ENCODE measurements at regions not wholly inside any gene's neighbourhood (a gene's known extent, or its start where the extent isn't known, plus 50 kb on each side); places are given as distances from the start of the nearest gene placed in this dataset.

DNA sequence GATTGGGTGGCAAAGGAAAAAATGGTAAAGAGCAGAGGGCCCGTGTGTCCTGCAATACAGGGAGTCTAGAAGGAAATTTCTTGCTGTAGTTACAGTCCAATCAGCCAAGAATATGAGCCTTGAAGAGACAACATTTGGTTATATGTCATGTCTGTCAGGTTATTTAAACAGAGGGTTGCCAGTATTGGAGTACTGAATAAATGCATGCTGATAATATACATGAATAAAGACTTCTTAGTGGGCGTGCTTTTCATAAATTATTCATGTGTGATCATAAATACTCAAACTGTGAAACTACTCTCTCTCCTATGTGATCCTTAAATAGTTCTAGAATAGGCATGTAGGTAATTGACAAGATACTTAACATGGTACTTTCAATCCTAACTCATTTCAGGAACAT lies 249.0 kb downstream of the CRPPA start:
- no peak for DNase-seq (ENCODE audit: low read depth in 4 of 4, low spot score in 1 of 4)

DNA sequence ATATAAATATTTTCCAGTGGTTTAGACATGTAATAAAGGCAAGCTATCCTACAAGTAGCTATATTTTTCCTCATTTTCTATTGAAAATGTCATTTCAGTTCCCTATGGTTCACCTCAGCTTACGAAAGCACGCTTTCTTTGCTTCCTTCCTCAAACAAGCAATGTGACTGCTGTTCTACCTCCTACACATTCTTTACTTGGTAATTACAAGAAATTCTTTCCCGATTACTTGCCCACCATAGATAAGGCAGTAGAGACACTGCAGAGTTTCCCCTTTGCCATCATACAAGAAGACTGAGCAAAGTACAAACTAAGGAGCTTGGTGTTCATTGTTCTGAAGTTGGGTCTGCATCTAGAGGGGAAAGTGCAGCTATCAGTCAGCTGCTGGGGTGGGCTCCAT lies 249.4 kb downstream of the CRPPA start:
- DNase-seq (ENCODE audit: low read depth in 4 of 4, low spot score in 1 of 4) = no peak

DNA sequence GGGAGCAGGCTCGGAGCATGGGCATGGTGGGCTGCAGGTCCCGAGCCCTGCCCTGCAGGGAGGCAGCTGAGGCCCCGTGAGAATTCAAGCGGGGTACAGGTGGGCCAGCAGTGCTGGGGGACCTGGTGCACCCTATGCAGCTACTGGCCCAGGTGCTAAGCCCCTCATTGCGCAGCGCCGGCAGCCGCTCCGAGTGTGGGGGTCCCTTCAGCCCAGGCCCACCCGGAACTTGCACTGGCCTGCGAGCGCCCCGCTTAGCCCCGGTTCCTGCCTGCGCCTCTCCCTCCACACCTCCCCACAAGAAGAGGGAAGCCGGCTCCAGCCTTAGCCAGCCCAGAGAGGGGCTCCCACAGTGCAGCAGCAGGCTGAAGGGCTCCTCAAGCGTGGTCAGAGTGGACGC lies 250.7 kb downstream of the CRPPA start:
- DNase-seq (ENCODE audit: low read depth in 4 of 4, low spot score in 1 of 4) = no peak

DNA sequence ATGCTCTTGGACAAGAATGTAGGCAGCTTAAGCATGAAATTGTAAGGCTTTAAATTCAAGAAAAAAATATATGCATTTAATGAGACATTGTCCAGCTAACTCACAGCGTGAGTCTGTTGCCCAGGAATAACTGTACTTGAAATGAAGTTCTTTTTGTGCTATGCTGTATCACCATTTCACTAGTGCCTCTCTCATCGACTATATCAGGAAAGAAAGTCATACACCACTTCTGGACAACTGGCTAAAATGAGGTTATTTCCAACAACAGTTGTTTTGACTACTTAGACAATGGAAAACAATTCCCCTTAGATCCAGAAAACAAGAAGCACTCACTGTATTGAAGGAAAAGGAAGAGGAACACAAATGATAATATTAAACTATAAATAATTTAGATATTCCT lies 251.8 kb downstream of the CRPPA start:
- no peak for DNase-seq (ENCODE audit: low read depth in 4 of 4, low spot score in 1 of 4)

DNA sequence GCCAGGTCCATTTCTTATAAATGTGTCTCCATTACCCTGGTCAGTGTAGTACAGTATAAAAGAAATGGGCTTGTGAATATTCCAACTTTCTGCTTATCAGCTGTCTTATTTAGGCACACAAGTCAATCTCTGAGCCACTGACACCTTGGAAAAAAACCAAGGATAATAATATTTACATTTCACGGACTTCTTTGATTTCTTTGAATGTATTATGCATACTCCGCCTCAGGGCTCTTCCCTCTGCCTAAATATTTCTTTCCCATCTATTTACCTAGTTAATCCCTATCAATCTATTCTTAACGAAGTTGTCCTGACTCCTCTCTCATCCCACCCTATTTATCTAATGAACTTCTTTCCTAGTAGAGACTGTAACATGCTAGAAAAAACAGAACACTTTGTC lies 253.8 kb downstream of the CRPPA start:
- DNase-seq (ENCODE audit: low read depth in 4 of 4, low spot score in 1 of 4) = no peak

DNA sequence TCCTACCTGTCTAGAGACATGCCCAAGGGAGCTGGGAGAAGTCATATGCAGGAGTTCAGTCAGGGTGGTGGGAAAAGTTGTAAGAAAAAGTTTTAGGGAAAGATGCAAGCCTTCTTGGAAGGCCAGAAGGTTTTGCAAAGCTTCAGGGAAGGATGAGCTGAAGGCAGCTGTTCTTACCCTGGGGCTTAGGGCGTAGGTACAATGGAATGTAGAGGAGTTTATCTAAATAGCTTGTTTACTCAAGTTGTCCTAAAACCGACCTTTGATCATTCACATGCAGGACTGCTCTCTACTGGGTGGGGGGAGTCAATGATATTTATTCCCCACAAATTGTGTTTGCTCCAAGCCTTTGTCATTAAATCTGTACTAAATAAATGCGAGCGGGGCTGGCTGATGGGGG lies 277.0 kb downstream of the CRPPA start:
- no peak for DNase-seq (ENCODE audit: low read depth in 4 of 4, low spot score in 1 of 4)

DNA sequence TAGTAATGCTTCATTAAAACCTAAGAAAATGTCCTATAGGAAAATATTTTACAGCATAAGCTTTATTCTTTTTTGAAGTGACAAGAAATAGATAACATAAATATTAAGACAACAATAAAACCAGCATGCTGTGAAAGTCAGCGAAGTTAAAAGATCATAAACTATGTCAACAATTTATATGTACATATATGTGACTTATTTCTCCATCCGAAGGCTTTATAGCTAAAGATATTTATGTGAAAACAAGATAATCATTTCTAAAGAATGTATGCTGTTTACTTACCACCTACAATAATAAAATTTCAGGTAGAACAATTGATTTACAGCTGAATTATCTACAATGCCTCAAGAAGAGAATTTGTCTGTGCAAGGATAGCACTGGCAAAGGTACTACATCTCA lies 283.4 kb downstream of the CRPPA start:
- DNase-seq (ENCODE audit: low read depth in 4 of 4, low spot score in 1 of 4) = no peak

DNA sequence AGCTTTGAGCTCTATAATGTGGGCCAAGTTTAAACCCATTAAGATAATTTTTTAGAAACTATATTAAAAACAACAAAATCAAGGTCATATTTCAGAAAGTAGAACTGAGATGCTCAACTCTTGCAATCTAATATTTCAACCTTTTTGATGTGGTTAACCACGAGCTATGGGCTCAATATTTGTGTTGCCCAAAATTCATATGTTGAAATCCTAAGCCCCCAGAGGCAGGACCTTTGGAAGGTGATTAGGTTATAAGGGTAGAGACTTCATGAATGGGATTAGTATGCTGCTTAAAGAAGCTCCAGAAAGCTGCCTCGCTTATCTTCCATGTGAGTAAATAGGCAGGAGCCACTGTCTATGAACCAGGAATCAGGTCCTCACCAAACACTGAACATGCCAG lies 284.4 kb downstream of the CRPPA start:
- no peak for DNase-seq (ENCODE audit: low read depth in 4 of 4, low spot score in 1 of 4)

DNA sequence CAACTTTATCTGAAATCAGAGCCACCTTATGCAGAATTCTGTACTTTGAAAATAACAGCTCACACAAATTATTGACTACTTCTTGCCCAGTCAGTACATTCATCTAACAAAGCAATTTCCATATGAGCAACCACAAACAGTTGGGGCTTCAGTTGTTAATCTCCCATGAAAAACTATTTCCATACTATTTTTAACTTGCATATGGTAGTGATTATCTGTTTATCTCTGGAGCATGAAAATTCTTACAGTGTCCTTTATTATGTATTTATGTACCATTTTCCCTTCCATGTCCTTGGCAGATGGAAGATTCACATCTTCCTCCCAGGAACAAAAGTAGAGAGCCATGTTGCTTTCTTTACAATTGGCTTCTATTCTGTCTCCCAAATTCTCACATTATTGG lies 285.7 kb downstream of the CRPPA start:
- DNase-seq (ENCODE audit: low read depth in 4 of 4, low spot score in 1 of 4) = no peak

DNA sequence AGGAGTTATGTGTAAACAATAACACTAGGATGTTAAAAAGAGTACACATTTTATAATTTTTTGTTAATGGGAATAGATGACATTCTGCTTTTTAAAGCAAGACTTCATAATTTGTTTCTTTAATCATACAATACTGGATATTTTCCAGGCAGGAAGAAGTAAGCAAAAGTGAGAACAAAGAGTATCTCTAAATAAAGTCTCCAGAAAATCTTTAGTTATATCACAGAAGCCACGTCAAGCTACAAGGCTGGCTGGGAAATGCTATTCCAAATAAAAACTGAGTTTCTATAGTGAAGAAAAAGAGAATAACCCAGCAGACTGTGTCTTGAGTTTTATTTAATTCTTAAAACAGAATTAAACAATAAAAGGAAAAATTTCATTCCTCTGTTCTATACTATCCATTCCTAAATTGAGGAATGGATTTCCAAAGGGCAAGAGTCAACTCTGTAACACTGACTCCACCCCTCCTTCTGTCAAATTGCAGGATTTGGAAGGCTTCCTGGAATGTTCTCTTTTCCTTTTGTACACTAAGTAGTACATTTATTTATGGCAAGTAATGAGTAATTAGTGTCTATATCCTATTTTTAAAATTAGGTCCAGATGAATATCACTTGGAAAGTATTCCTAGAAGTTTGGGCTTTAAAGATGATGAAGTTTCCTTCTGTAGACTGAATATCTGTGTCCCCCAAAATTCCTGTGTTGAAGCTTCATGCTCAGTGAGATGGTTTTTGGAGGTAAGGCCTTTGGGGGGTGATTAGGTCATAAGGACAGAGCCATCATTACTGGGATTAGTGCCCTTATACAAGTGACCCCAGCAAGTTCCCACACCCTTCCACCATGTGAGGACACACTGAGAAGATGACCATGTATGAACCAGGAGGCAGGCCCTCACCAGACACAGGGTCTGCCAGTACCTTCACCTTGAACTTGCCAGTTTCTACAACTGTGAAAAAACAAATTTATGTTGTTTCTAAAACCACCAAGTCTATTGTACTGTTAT lies 290.9 kb downstream of the CRPPA start:
- no peak for DNase-seq (ENCODE audit: low read depth in 4 of 4, low spot score in 1 of 4)

DNA sequence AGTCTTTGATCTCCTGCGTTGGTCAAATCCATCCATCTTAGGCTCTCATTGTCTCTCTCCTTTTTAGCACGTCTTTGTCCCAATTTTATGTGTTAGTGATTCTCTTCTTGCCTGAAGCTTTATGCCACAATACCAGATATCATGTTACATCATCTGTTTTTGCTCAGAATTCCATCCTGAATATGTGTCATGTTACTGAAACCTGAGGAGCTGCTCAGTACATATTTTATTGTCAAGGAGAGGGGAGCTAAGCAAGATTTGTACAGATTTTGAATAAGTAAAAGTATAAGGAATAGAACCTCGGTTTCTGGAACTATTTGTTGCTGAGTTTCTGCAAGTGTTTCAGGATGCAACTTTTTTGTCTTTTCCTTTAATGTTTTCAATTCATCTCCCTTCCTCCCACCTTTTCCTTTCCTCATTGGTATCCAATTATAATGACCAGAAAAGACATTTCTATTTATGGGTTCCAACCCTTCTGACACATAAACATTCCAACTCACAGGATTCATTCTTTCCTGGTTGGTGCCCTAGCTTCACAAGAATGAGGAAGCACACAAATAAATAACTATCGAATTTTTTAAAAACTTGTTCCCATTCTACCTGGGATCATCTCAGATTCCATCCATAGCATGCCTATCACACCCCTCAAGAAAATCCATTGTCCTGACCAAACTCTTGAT lies 291.8 kb downstream of the CRPPA start:
- no peak for DNase-seq (ENCODE audit: low read depth in 4 of 4, low spot score in 1 of 4)

DNA sequence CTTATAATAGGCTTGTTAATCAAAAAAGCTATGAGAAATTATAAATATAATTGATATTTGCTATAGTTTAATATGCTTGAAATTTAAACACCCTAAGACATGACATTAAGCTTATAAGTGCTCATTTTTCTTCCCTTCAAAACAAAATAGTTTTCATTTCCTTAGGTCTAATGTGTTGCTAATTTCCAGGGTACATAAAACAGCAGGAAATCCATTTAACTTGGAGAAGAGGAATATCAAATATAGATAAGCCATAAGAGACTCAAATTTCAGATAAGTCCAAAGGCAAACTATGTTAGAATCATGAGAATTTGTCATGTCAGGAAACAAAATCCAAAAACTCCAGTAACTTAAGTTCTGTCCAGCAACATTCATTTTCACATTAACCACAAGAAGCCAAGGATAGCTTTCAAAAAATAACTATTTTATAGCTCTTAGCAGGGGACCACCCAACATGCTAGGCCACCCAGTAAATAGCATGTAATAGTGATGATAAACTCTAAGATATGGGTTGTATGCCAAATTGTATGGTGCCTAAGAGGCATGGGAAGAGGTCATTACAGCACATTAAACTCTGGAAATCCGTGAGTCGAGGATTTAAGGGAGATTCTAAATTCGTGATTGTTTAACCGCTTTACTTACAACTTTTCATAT lies 298.1 kb downstream of the CRPPA start:
- DNase-seq (ENCODE audit: low read depth in 4 of 4, low spot score in 1 of 4) = no peak

DNA sequence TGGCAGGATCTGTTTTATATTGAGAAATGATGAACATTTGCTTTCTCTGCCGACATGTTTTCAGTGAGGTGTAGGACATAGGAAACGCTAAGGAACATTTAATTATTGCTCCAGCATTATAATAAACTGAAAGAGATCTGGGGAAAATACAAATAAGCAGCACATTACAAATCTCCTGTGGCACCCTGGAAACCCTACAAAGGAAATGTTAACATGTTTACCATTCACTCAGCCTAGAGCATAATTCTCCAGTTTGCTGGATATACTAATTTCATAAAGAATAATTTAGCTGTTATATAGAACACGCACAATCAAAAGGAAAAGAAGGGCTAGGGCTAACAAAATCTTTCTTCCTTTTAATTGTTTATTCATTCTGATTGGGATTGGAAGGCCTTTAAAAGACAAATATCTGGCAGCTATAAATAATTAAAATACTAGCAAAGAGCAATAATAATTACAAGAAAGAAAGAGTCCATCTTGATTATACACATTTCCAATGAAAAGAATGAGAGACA lies 299.4 kb downstream of the CRPPA start:
- DNase-seq (ENCODE audit: low read depth in 4 of 4, low spot score in 1 of 4) = no peak

DNA sequence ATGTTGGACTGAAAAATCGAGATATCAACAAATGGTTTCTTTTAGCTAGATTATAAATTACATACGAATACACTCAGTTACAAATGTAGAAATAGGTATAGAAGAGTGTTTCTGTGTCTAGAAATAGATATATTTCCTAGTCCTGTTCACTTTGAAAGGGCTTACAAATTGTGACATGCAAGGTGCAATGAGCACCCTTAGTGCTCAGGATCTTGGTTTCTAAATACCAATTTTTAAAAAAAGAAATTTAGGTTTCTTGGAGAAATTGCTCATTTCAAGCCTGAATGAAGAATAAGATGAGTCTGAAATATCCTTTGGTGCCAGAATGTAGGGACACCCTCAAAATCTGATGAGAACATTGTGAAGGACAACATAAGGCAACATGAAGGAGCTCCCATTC lies 306.0 kb downstream of the CRPPA start:
- no peak for DNase-seq (ENCODE audit: low read depth in 4 of 4, low spot score in 1 of 4)

DNA sequence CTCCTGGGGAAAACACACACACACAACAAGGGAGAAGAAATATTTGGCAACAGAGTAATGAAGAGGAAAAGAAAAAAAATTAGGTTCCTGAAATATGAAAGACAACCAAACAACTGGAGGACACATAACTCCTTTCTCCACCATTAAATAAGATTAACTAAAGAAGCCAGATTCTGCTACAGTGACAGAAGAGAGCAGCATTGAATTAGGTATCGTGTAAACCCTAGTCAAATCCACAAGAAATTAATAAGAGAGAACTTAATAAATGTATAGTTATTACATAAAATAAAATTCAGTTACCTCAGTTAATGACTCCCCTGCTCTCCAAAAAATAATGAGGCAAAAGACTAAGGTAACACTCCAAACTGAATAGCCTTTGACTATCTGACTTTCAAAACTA lies 306.7 kb downstream of the CRPPA start:
- no peak for DNase-seq (ENCODE audit: low read depth in 4 of 4, low spot score in 1 of 4)

DNA sequence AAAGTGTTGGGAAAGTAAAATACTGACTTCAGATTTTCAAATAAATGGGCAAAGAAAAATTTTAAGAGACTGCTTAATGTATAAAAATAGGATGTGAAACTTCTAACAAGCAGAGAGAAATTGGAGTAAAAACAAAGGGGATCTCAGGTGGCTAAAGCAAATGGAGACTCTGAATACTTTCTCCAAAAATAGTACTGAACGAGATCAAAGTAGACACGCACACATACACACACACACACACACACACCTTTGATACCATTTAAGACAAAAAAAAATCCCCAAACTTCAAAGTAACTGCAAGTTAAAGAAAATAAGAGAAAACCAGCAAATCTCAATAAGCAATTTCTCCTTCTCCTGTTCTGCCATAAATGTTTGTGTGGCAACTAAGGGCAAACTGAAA lies 307.3 kb downstream of the CRPPA start:
- DNase-seq (ENCODE audit: low read depth in 4 of 4, low spot score in 1 of 4) = no peak

DNA sequence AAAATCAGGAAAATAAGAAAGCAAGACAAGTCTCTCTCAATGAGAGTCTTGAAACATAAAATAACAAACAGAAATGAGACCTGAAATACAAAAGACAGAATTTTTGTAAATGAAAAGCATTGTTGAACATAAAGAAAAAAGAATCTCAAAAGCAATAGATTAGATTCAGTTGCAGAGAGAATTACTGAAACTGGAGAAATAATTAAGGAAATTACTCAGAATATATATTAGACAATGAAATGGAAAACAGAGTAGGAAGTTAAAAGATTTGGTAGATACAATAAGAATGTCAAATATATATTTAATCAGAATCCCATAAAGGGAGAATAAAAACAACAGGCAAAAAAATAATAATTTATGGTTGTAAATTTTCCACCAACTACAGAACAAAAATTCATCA lies 308.3 kb downstream of the CRPPA start:
- DNase-seq (ENCODE audit: low read depth in 4 of 4, low spot score in 1 of 4) = no peak

DNA sequence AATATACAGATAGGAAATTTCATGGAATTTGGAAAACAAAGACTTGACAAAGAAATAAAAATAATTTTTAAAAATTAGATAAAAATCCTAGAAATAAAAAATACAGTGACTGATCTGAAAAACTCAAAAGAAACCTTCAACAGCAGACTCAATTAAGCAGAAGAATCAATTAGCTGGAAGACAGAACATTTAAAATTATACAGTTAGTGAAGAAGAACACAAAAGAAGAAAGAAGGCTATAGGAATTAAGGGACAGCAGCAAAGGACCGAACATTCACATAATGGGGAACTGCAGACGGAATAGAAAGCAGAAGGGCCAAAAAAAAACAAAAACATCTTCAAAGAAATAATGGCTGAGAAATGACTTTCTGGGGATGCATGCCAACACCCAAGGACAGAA lies 314.5 kb downstream of the CRPPA start:
- no peak for DNase-seq (ENCODE audit: low read depth in 4 of 4, low spot score in 1 of 4)

DNA sequence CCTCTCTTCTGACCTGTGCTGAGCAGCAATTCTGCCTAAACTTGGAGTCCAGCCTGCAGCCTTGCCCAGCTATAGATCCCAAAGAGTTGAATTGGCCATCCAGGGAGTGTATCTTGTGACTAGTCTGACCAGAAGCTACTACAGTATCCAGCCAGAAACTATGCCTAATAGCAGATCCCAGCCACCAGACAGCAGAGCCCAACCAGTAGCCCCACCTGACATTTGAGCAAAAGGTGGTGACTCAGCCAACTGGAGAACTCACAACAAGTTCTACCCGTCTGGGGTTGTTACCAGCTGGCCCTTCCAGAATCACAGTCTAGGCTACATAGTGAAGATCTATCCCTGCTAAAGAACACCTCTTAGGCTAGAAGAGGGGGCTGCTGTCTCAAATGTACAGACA lies 315.0 kb downstream of the CRPPA start:
- no peak for DNase-seq (ENCODE audit: low read depth in 4 of 4, low spot score in 1 of 4)

DNA sequence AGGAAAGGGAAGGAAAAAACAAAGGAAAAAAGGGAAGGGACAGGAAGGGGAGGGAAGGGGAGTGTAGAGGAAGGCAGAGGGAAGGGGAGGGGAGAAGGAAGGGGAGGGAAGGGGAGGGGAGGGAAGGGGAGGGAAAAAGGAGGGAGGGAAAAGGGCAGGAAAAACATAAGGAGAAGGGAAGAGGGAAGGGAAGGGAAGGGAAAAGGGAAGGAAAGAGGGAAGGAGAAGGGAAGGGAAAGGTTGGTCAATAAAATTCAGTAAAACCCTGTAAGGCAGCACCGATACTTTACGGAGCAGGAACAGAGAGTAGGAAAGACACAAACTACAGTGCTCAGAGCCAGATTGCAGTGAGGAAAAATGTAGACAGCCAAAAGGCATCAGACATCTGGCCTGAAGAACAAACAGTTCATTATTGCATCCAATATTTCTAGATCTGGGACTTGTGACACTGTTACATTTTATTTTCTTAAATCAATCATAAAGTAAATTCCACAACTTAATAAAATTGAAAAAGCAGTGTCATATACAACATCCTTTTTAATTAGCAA lies 322.0 kb downstream of the CRPPA start:
- DNase-seq (ENCODE audit: low read depth in 4 of 4, low spot score in 1 of 4) = no peak

DNA sequence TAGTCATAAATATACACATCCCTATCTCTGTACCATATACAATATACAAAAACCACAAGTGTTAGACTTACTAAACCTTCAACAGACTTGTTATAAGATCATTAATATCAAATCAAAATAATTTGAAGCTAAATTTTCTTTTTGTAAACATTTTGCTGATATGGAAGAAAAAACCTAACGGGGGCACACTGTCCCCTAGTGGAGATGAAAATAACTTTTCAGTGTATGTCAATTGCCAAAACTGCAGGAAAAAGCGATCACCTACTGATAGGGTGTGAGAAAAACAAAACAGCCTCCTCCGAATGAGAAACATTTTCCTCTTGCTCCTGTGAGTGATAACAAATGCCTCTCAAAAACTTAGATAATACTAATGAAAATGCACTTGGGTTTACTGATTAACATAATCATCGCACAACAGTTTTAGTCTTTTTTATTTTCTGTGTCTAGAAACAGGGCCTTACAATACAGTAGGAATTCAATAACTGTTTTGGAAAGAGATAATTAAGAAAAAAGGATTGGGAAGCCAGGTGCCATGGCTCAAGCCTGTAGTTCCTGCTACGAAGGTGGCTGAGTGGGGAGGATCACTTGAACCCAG lies 322.7 kb downstream of the CRPPA start:
- no peak for DNase-seq (ENCODE audit: low read depth in 4 of 4, low spot score in 1 of 4)
